ENCODE measurements at regions not wholly inside any gene's neighbourhood (a gene's known extent, or its start where the extent isn't known, plus 50 kb on each side); places are given as distances from the start of the nearest gene placed in this dataset.

- DNase-seq, result no peak
These were observed 270.1 kb downstream of the SOX9 start for GRCh38 chr17:72390675-72391508.

GRCh38 chr17:72392056-72393010 is 271.5 kb downstream of the SOX9 start:
- no peak for DNase-seq

GRCh38 chr17:72393553-72393952 is 272.7 kb downstream of the SOX9 start:
- no peak for DNase-seq

GRCh38 chr17:72394531-72394930 is 273.7 kb downstream of the SOX9 start:
- no peak for DNase-seq

- DNase-seq, result no peak
These were observed 275.3 kb downstream of the SOX9 start for GRCh38 chr17:72396121-72396520.

GRCh38 chr17:72397223-72397667 is 276.4 kb downstream of the SOX9 start:
- DNase-seq, result no peak

- DNase-seq, result no peak
These were observed 276.9 kb downstream of the SOX9 start for GRCh38 chr17:72397687-72398086.

- no peak for DNase-seq
These were observed 278.3 kb downstream of the SOX9 start for GRCh38 chr17:72399023-72399607.

GRCh38 chr17:72399608-72400487 is 279.0 kb downstream of the SOX9 start:
- DNase-seq, result no peak

GRCh38 chr17:72400488-72400827 is 279.6 kb downstream of the SOX9 start:
- DNase-seq, result no peak

GRCh38 chr17:72400863-72401262 is 280.0 kb downstream of the SOX9 start:
- no peak for DNase-seq

- no peak for DNase-seq
These were observed 281.3 kb downstream of the SOX9 start for GRCh38 chr17:72401883-72402726.

GRCh38 chr17:72402727-72403210 is 281.9 kb downstream of the SOX9 start:
- no peak for DNase-seq

- no peak for DNase-seq
These were observed 282.9 kb downstream of the SOX9 start for GRCh38 chr17:72403713-72404209.

GRCh38 chr17:72404872-72405271 is 284.1 kb downstream of the SOX9 start:
- peak; percentile 29 for DNase-seq

- no peak for DNase-seq
These were observed 284.9 kb downstream of the SOX9 start for GRCh38 chr17:72405662-72406230.

GRCh38 chr17:72406498-72406897 is 285.7 kb downstream of the SOX9 start:
- no peak for DNase-seq

- DNase-seq, result peak; percentile 68
These were observed 286.6 kb downstream of the SOX9 start for GRCh38 chr17:72407336-72407909.

- DNase-seq, result no peak
These were observed 287.1 kb downstream of the SOX9 start for GRCh38 chr17:72407931-72408330.

GRCh38 chr17:72408641-72409040 is 287.8 kb downstream of the SOX9 start:
- DNase-seq, result no peak

Data from occipital lobe (tissue), 1 donor.